ENCODE measurements at regions not wholly inside any gene's neighbourhood (a gene's known extent, or its start where the extent isn't known, plus 50 kb on each side); places are given as distances from the start of the nearest gene placed in this dataset.

DNA sequence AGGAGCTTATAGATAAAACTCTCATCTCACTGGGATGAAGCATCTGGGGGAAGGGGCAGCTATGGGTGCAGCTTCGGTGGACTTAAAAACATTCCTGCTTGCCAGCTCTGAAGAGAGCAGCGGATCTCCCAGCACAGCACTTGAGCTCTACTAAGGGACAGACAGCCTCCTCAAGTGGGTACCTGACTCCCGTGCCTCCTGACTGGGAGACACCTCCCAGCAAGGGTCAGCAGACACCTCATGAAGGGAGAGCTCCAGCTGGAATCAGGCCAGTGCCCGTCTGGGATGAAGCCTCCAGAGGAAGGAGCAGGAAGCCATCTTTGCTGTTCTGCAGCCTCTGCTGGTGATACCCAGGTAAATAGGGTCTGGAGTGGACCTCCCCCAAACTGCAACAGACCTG is 345.2 kb upstream of the SYT1 start:
- TF ChIP-seq CTCF (IDR thresholded peaks at IDR 0.05; ENCODE audit: low read length) (no peak), EZH2 (optimal IDR thresholded peaks at IDR 0.05; ENCODE audit: low read depth, low read length) (no peak), EZH2phosphoT487 (IDR thresholded peaks at IDR 0.05; ENCODE audit: low read length) (no peak)
- no peak for DNase-seq
- Histone ChIP-seq H3K4me2 (ENCODE audit: low read depth, low read length) (no peak overlapping the region), H3K36me3 (replicated peaks; ENCODE audit: insufficient read depth, low read length) (no peaks in the 10 kb centered on the region), H3K27me3 (replicated peaks; ENCODE audit: insufficient read depth, low read length) (no peaks in the 10 kb centered on the region), H3F3A (ENCODE audit: insufficient read depth, low read length) (no peaks in the 10 kb centered on the region), H3K79me2 (ENCODE audit: low read length) (no peaks in the 10 kb centered on the region), H3K27ac (ENCODE audit: low read length) (no peak overlapping the region), H2AFZ (ENCODE audit: low read length) (no peak overlapping the region), H3K9ac (ENCODE audit: low read length) (no peak overlapping the region), H4K20me1 (ENCODE audit: insufficient read depth, low read length) (no peaks in the 10 kb centered on the region), H3K4me3 (ENCODE audit: low read length) (no peak overlapping the region), H3K9me2 (replicated peaks; ENCODE audit: insufficient read depth, low read length) (no peaks in the 10 kb centered on the region), H3K9me3 (replicated peaks; ENCODE audit: insufficient read depth, low read length) (no peaks in the 10 kb centered on the region), H3K4me1 (ENCODE audit: low read length) (no peaks in the 10 kb centered on the region)

GRCh38 chr12:78530100-78530765 is 334.3 kb upstream of the SYT1 start:
- H3K27ac ChIP-seq (ENCODE audit: low read length) = no peak overlapping the region
- H3K79me2 ChIP-seq (ENCODE audit: low read length) = no peaks in the 10 kb centered on the region
- no peaks in the 10 kb centered on the region for H3K27me3 ChIP-seq (replicated peaks; ENCODE audit: insufficient read depth, low read length)
- H3F3A ChIP-seq (ENCODE audit: insufficient read depth, low read length) = no peaks in the 10 kb centered on the region
- no peaks in the 10 kb centered on the region for H3K9me3 ChIP-seq (replicated peaks; ENCODE audit: insufficient read depth, low read length)
- no peaks in the 10 kb centered on the region for H4K20me1 ChIP-seq (ENCODE audit: insufficient read depth, low read length)
- DNase-seq = no peak
- no peak for TF ChIP-seq EZH2 (optimal IDR thresholded peaks at IDR 0.05; ENCODE audit: low read depth, low read length)
- H3K4me2 ChIP-seq (ENCODE audit: low read depth, low read length) = no peak overlapping the region
- no peak overlapping the region for H3K9ac ChIP-seq (ENCODE audit: low read length)
- no peak overlapping the region for H3K4me3 ChIP-seq (ENCODE audit: low read length)
- no peaks in the 10 kb centered on the region for H3K36me3 ChIP-seq (replicated peaks; ENCODE audit: insufficient read depth, low read length)
- H2AFZ ChIP-seq (ENCODE audit: low read length) = no peak overlapping the region
- H3K9me2 ChIP-seq (replicated peaks; ENCODE audit: insufficient read depth, low read length) = no peaks in the 10 kb centered on the region
- H3K4me1 ChIP-seq (ENCODE audit: low read length) = no peaks in the 10 kb centered on the region

DNA sequence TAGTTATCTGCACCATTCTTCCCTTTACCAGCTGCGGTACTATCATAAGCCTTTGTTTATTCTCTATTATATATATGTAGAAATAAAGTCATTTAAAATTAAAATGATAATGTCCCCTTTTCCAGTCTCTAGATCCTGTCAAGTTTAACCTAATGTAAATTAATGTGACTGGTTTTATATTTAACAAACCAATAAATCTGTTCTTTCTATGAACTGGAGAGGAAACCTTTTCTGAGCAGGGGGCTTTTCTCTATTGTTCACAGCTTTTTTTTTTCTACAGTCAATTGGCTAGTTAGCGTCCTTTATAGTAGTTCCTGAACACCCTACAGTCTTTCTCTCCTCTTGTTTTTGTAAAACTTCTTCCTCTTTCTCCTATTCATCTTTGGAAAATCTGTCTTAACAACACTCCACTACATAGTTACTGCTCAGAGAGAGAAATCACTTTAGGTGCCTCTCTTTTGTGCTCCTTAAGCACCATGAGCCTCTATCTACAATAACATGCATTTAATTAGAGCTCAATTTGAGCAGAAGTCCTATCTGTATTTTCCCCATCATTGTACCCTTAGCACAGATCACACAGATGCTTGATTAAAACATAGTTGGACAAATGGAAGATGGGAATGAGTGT is 332.6 kb upstream of the SYT1 start:
- Histone ChIP-seq H3K9me2 (replicated peaks; ENCODE audit: insufficient read depth, low read length) (no peaks in the 10 kb centered on the region), H3K4me1 (ENCODE audit: low read length) (no peaks in the 10 kb centered on the region), H3K4me3 (ENCODE audit: low read length) (no peak overlapping the region), H3K4me2 (ENCODE audit: low read depth, low read length) (no peak overlapping the region), H3K36me3 (replicated peaks; ENCODE audit: insufficient read depth, low read length) (no peaks in the 10 kb centered on the region), H4K20me1 (ENCODE audit: insufficient read depth, low read length) (no peaks in the 10 kb centered on the region), H3K27ac (ENCODE audit: low read length) (no peak overlapping the region), H3K27me3 (replicated peaks; ENCODE audit: insufficient read depth, low read length) (no peaks in the 10 kb centered on the region), H3K9me3 (replicated peaks; ENCODE audit: insufficient read depth, low read length) (no peaks in the 10 kb centered on the region), H3F3A (ENCODE audit: insufficient read depth, low read length) (no peaks in the 10 kb centered on the region), H3K79me2 (ENCODE audit: low read length) (no peaks in the 10 kb centered on the region), H3K9ac (ENCODE audit: low read length) (no peak overlapping the region), H2AFZ (ENCODE audit: low read length) (no peak overlapping the region)
- no peak for TF ChIP-seq EZH2 (optimal IDR thresholded peaks at IDR 0.05; ENCODE audit: low read depth, low read length)
- TF ChIP-seq EZH2phosphoT487 (IDR thresholded peaks at IDR 0.05; ENCODE audit: low read length) = no peak
- no peak for TF ChIP-seq CTCF (IDR thresholded peaks at IDR 0.05; ENCODE audit: low read length)
- no peak for DNase-seq

- no peaks in the 10 kb centered on the region for H3F3A ChIP-seq (ENCODE audit: insufficient read depth, low read length)
- H3K4me1 ChIP-seq (ENCODE audit: low read length) = no peaks in the 10 kb centered on the region
- no peaks in the 10 kb centered on the region for H4K20me1 ChIP-seq (ENCODE audit: insufficient read depth, low read length)
- no peaks in the 10 kb centered on the region for H3K9me3 ChIP-seq (replicated peaks; ENCODE audit: insufficient read depth, low read length)
- H3K36me3 ChIP-seq (replicated peaks; ENCODE audit: insufficient read depth, low read length) = no peaks in the 10 kb centered on the region
- H3K9ac ChIP-seq (ENCODE audit: low read length) = no peak overlapping the region
- H3K79me2 ChIP-seq (ENCODE audit: low read length) = no peaks in the 10 kb centered on the region
- H3K4me3 ChIP-seq (ENCODE audit: low read length) = no peak overlapping the region
- H3K9me2 ChIP-seq (replicated peaks; ENCODE audit: insufficient read depth, low read length) = no peaks in the 10 kb centered on the region
- no peaks in the 10 kb centered on the region for H3K27me3 ChIP-seq (replicated peaks; ENCODE audit: insufficient read depth, low read length)
- TF ChIP-seq EZH2 (optimal IDR thresholded peaks at IDR 0.05; ENCODE audit: low read depth, low read length) = no peak
- TF ChIP-seq CTCF (IDR thresholded peaks at IDR 0.05; ENCODE audit: low read length) = no peak
- TF ChIP-seq EZH2phosphoT487 (IDR thresholded peaks at IDR 0.05; ENCODE audit: low read length) = no peak
- no peak overlapping the region for H2AFZ ChIP-seq (ENCODE audit: low read length)
- DNase-seq = no peak
- H3K4me2 ChIP-seq (ENCODE audit: low read depth, low read length) = no peak overlapping the region
- no peak overlapping the region for H3K27ac ChIP-seq (ENCODE audit: low read length)
These were observed 330.3 kb upstream of the SYT1 start for GRCh38 chr12:78534311-78534710.
